Vagina (tissue), 2 donors: ENCODE measurements at regions not wholly inside any gene's neighbourhood (a gene's known extent, or its start where the extent isn't known, plus 50 kb on each side); places are given as distances from the start of the nearest gene placed in this dataset.

ENCODE experiments used
- POLR2A ChIP-seq, 2 donors: fragments of 450-650 bp; IDR thresholded peaks; one replicate each; pipeline ENCODE4 v1.6.1; 2017; ENCODE audit warnings: antibody characterized with exemption in 2 of 2, mild to moderate bottlenecking in 2 of 2, moderate library complexity in 2 of 2
- TF ChIP-seq, protein P1 (sequence below), 3 experiments: fragments of 450-650 bp in 2 of 3; fragments of 200-600 bp in 1 of 3; sonication (generic) in 1 of 3; IDR thresholded peaks; one replicate each; pipeline ENCODE4 v1.5.1; 2017 to 2019; ENCODE audit warnings: antibody characterized with exemption in 3 of 3, mild to moderate bottlenecking in 2 of 3, moderate library complexity in 2 of 3

DNA sequence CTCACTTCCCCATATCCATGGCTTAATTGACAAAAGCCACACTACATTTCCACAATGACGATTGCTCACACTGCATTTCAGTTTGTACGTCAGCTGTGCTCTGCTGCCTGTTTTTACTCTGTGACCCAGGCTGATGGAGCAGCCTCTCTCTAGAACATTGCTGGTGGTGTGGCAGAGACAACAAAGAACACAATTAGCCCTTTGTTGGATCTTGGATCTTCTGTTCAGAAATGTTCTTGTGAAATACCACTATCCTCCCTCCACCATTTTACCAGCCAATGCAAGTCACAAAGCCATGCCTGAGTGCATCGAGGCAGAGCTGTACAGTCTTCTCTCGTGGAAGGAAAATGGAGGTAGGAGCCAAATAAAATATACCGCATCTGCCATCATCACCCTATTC, 56.9 kb upstream of the TBC1D5 start:
- TF ChIP-seq, protein P1, sequence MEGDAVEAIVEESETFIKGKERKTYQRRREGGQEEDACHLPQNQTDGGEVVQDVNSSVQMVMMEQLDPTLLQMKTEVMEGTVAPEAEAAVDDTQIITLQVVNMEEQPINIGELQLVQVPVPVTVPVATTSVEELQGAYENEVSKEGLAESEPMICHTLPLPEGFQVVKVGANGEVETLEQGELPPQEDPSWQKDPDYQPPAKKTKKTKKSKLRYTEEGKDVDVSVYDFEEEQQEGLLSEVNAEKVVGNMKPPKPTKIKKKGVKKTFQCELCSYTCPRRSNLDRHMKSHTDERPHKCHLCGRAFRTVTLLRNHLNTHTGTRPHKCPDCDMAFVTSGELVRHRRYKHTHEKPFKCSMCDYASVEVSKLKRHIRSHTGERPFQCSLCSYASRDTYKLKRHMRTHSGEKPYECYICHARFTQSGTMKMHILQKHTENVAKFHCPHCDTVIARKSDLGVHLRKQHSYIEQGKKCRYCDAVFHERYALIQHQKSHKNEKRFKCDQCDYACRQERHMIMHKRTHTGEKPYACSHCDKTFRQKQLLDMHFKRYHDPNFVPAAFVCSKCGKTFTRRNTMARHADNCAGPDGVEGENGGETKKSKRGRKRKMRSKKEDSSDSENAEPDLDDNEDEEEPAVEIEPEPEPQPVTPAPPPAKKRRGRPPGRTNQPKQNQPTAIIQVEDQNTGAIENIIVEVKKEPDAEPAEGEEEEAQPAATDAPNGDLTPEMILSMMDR (IDR thresholded peaks at IDR 0.05) = no peak
- TF ChIP-seq POLR2A (IDR thresholded peaks at IDR 0.05) = no peak
